Loucy (cell line): ENCODE measurements at regions not wholly inside any gene's neighbourhood (a gene's known extent, or its start where the extent isn't known, plus 50 kb on each side); places are given as distances from the start of the nearest gene placed in this dataset.

Experiments
- H2AFZ ChIP-seq: fragments of 200-600 bp; sonication (generic); 2 replicates; pipeline ENCODE4 v1.6.0; 2016; ENCODE audit warnings: antibody characterized with exemption, mild to moderate bottlenecking, low read length, moderate library complexity
- H3F3A ChIP-seq: fragments of 200-600 bp; 2 replicates; pipeline ENCODE4 v1.6.0; 2016; ENCODE audit warnings: antibody characterized with exemption, low read depth, mild to moderate bottlenecking
- H3K27me3 ChIP-seq: fragments of 200-600 bp; sonication (generic); 2 replicates; pipeline ENCODE4 v1.6.1; 2014; ENCODE audit warnings: low read length, mild to moderate bottlenecking; ENCODE audit not compliant: insufficient read depth, poor library complexity, severe bottlenecking
- H3K36me3 ChIP-seq: fragments of 200-600 bp; sonication (generic); 2 replicates; pipeline ENCODE4 v1.6.1; 2016; ENCODE audit warnings: low read length; ENCODE audit not compliant: insufficient read depth
- H3K4me1 ChIP-seq: fragments of 200-600 bp; sonication (generic); 2 replicates; pipeline ENCODE4 v1.5.1; 2014; ENCODE audit warnings: low read length, mild to moderate bottlenecking; ENCODE audit not compliant: insufficient read depth, poor library complexity, severe bottlenecking
- H3K4me2 ChIP-seq: fragments of 200-600 bp; sonication (generic); 2 replicates; pipeline ENCODE4 v1.6.0; 2014; ENCODE audit warnings: antibody characterized with exemption, low read length, low read depth, mild to moderate bottlenecking; ENCODE audit not compliant: poor library complexity, severe bottlenecking
- H3K4me3 ChIP-seq: fragments of 200-600 bp; sonication (generic); 2 replicates; pipeline ENCODE4 v1.5.1; 2014; ENCODE audit warnings: low read length, mild to moderate bottlenecking, mixed read lengths; ENCODE audit not compliant: poor library complexity, severe bottlenecking
- H3K79me2 ChIP-seq: fragments of 200-600 bp; sonication (generic); 2 replicates; pipeline ENCODE4 v1.6.1; 2014; ENCODE audit warnings: low read length; ENCODE audit not compliant: insufficient read depth
- H3K9ac ChIP-seq: fragments of 200-600 bp; sonication (generic); 2 replicates; pipeline ENCODE4 v1.6.0; 2014; ENCODE audit warnings: mild to moderate bottlenecking, low read depth, low read length, moderate library complexity; ENCODE audit not compliant: poor library complexity, severe bottlenecking
- H3K9me2 ChIP-seq: fragments of 200-600 bp; sonication (generic); replicated peaks from 2 replicates; pipeline ENCODE4 v1.6.1; 2016; ENCODE audit warnings: low read depth, low read length, mixed read lengths
- H3K9me3 ChIP-seq: fragments of 200-600 bp; sonication (generic); 2 replicates; pipeline ENCODE4 v1.6.1; 2014; ENCODE audit warnings: mild to moderate bottlenecking, antibody characterized with exemption, low read length, low read depth; ENCODE audit not compliant: insufficient read depth
- H4K20me1 ChIP-seq: fragments of 200-600 bp; sonication (generic); 2 replicates; pipeline ENCODE4 v1.6.0; 2014; ENCODE audit warnings: antibody characterized with exemption, low read length, mild to moderate bottlenecking; ENCODE audit not compliant: insufficient read depth, poor library complexity, severe bottlenecking
- EZH2phosphoT487 ChIP-seq: fragments of 200-600 bp; IDR thresholded peaks from 2 replicates; pipeline ENCODE4 v1.6.1; 2018; ENCODE audit warnings: antibody characterized with exemption, mild to moderate bottlenecking, moderate library complexity, borderline replicate concordance
- TF ChIP-seq, protein P1 (sequence below): fragments of 200-600 bp; sonication (generic); conservative IDR thresholded peaks from 2 replicates; pipeline ENCODE4 v1.5.1; 2014; ENCODE audit warnings: mild to moderate bottlenecking, antibody characterized with exemption, low read length

DNA sequence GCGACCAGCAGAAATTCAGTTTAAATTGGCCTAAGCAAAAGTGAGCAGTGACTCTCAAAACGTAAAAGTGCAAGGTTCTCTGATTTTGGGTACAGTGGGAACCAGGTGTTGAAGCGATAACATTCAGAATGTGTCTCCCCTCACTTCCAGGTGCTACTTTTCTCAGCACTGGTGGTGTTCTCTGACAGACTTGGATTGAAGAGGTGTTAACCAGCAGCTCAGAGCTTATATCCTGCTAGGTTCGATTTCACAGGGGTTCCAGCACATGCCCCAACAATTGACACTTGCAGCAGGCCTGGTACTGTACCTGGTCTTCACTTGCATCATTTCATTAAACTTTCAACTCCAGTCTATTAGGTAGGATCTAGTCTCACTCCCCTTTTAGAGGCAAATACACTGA is 680.2 kb downstream of the VRK1 start:
- Histone ChIP-seq H3K9me2 (no peaks in the 10 kb centered on the region), H3K9me3 (no peaks in the 10 kb centered on the region), H3K27me3 (no peaks in the 10 kb centered on the region), H3K4me2 (no peak overlapping the region), H3K79me2 (no peaks in the 10 kb centered on the region), H2AFZ (no peak overlapping the region), H3F3A (no peaks in the 10 kb centered on the region), H3K4me3 (no peak overlapping the region), H4K20me1 (no peaks in the 10 kb centered on the region), H3K36me3 (no peaks in the 10 kb centered on the region), H3K4me1 (no peaks in the 10 kb centered on the region), H3K9ac (no peak overlapping the region)
- TF ChIP-seq, protein P1, sequence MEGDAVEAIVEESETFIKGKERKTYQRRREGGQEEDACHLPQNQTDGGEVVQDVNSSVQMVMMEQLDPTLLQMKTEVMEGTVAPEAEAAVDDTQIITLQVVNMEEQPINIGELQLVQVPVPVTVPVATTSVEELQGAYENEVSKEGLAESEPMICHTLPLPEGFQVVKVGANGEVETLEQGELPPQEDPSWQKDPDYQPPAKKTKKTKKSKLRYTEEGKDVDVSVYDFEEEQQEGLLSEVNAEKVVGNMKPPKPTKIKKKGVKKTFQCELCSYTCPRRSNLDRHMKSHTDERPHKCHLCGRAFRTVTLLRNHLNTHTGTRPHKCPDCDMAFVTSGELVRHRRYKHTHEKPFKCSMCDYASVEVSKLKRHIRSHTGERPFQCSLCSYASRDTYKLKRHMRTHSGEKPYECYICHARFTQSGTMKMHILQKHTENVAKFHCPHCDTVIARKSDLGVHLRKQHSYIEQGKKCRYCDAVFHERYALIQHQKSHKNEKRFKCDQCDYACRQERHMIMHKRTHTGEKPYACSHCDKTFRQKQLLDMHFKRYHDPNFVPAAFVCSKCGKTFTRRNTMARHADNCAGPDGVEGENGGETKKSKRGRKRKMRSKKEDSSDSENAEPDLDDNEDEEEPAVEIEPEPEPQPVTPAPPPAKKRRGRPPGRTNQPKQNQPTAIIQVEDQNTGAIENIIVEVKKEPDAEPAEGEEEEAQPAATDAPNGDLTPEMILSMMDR: no peak
- TF ChIP-seq EZH2phosphoT487: no peak

DNA sequence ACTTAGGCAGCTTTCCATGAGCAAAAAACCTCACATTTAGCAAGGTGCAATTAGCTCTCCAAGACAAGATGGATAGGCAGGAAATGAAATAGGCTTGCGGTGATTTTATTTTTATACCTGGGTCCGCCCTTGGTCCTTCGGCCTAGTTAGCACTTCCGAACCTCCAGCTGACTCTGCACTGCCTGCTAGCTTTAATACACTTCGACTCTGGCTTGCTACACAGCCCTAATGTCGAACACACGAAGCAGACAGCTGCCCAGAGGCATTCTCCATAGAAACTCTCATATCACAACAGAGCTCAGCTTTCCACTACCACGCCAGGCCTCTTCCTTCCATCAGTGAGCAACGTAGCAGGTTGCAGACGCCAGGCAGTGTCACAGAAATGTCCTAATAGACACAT is 688.0 kb downstream of the VRK1 start:
- H3K9me3 ChIP-seq: no peaks in the 10 kb centered on the region
- no peaks in the 10 kb centered on the region for H4K20me1 ChIP-seq
- H3K4me1 ChIP-seq: no peaks in the 10 kb centered on the region
- no peaks in the 10 kb centered on the region for H3K9me2 ChIP-seq
- H3K36me3 ChIP-seq: no peaks in the 10 kb centered on the region
- H3K79me2 ChIP-seq: no peaks in the 10 kb centered on the region
- H3K9ac ChIP-seq: no peak overlapping the region
- no peak overlapping the region for H2AFZ ChIP-seq
- H3K27me3 ChIP-seq: no peaks in the 10 kb centered on the region
- H3K4me3 ChIP-seq: no peak overlapping the region
- H3F3A ChIP-seq: no peaks in the 10 kb centered on the region
- no peak overlapping the region for H3K4me2 ChIP-seq
- TF ChIP-seq, protein P1: no peak
- no peak for TF ChIP-seq EZH2phosphoT487

GRCh38 chr14:97486601-97487120 is 689.5 kb downstream of the VRK1 start:
- no peak overlapping the region for H3K4me3 ChIP-seq
- H3K9me2 ChIP-seq: no peaks in the 10 kb centered on the region
- H4K20me1 ChIP-seq: no peaks in the 10 kb centered on the region
- TF ChIP-seq, protein P1: no peak
- no peak for TF ChIP-seq EZH2phosphoT487
- H3K4me2 ChIP-seq: no peak overlapping the region
- H3K9me3 ChIP-seq: no peaks in the 10 kb centered on the region
- H3K9ac ChIP-seq: no peak overlapping the region
- no peaks in the 10 kb centered on the region for H3K79me2 ChIP-seq
- H3K4me1 ChIP-seq: no peaks in the 10 kb centered on the region
- no peaks in the 10 kb centered on the region for H3K27me3 ChIP-seq
- no peak overlapping the region for H2AFZ ChIP-seq
- H3F3A ChIP-seq: no peaks in the 10 kb centered on the region
- H3K36me3 ChIP-seq: no peaks in the 10 kb centered on the region
